ENCODE measurements at regions not wholly inside any gene's neighbourhood (a gene's known extent, or its start where the extent isn't known, plus 50 kb on each side); places are given as distances from the start of the nearest gene placed in this dataset.

DNA sequence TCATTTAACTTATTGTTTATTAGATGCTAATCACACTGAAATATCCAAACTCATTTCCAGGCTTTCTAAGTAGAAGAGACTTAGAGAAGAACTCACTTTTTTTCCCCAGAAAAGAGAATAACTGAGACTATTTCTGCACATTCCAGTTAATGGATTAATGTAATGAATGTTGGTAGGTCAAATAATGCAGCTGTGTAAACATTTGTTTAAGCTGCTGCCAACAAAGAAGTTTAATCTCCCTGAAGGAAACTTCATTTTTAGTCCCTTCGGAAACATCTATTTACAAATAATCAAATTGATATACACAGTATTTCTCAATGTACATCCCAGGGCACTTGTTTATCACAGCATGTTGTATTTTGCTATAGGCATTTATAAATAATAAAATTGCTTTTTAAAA lies 126.9 kb downstream of the KCNS3 start:
- DNase-seq (ENCODE audit: low read depth) = peak; percentile 6

DNA sequence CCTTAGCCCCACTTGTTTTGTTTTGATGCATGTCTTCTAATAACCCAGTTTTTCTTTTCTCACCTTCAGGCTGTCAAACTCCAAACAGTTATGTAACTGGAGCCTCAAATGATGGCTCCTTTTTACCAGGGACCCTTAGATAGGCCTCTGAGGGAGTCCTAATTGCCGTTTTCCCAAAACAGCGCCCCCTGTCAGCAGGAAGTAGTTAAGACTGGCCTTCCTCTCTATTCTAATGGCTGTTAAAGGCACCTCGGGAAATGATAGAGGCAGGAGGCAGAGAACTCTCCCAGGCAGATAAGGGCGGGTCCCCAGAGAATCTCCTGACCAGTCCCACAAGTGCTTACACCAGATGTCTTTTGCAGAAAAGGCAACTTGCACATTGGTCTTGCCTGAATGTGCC lies 123.2 kb downstream of the KCNS3 start:
- no peak for DNase-seq (ENCODE audit: low read depth)

GRCh38 chr2:17996978-17997377 lies 118.5 kb downstream of the KCNS3 start:
- DNase-seq (ENCODE audit: low read depth) = no peak

DNA sequence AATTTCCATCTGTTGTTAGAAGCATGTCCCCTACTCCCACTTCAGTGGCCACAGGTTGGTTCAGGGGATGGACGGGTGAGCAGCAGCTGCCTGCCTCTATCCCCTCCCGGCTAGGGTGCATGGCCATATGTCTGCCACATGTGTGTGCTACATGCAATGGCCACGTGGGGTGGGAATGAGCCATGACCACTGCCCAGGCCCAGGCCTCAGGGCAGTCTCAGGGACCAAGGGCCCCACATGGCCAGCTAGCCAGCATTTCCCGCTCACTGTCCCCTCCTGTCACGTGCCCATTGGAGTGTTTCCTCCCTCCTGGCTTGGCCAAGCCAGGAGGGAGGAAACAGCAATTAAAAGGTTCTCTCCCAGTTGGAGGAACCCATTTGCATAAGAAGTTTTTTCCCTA lies 117.1 kb downstream of the KCNS3 start:
- DNase-seq (ENCODE audit: low read depth) = no peak

All from iris pigment epithelial cell (primary cell).